Stimulated activated CD8-positive, alpha-beta memory T cell treated with anti-CD3 and anti-CD28 coated beads, Interleukin-4, amount 100 ng/mL, for 1 hour (primary cell): ENCODE measurements at regions not wholly inside any gene's neighbourhood (a gene's known extent, or its start where the extent isn't known, plus 50 kb on each side); places are given as distances from the start of the nearest gene placed in this dataset.

Experiments used
- DNase-seq, 2 donors: peaks; one replicate each; pipeline ENCODE4 v3.0.0-alpha.2; 2020; ENCODE audit warnings: low read depth in 2 of 2, low spot score in 1 of 2

- DNase-seq, result no peak
Measured at GRCh38 chr15:72966641-72967040, 85.6 kb upstream of the NEO1 start.

GRCh38 chr15:72965671-72966070 is 86.6 kb upstream of the NEO1 start:
- no peak for DNase-seq

- no peak for DNase-seq
Measured at GRCh38 chr15:72964542-72964941, 87.7 kb upstream of the NEO1 start.

DNA sequence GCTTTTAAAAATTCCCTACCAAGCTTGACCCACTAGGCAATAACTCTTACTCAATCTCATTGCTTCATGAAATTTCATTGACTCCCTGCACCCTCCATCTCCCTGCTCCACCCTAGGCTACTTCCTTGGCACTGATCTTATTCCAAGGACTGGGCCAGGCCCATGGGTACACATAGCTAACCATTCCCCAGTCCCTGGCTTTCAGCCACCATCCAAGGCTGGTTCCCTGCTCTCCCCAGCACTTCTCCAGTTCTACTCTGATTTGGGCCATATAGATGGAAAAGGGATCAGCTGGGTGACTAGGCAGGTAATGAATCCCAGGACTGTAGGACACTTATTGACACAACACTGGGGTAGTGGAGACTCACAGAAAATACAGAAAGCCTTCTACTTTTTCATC is 88.1 kb upstream of the NEO1 start:
- DNase-seq, result no peak

DNA sequence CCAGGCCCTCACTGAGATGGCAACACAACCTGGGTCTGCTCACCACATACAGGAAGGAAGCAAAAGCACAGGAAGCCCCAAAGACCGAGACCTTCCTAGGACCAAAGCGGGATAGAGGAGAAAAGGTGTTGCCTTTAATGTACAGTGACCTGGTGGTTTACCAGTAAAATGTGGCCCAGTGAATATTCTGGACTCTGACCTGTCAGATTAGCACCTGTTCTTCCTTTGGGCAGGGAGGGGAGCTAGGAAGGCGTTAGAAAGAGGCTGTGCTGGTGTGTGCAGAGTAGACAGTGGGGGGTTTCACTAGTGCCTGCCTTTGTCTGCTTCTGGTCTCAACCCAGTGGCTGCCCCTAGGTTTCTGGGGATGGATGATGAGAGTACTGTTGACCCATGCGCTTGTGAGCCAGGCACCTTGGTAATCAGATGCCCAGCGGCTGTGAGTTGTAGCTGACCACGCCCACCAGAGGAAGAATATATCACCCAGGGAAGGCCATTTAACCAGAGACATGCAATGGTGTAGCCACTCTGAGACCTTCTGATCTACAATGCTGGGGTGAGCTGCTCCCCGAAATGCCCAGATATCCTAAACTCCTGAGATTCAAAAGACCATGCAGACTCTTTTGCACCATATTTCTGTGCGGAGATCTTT is 90.1 kb upstream of the NEO1 start:
- DNase-seq, result no peak

- no peak for DNase-seq
Measured at GRCh38 chr15:72961346-72961745, 90.9 kb upstream of the NEO1 start.

DNA sequence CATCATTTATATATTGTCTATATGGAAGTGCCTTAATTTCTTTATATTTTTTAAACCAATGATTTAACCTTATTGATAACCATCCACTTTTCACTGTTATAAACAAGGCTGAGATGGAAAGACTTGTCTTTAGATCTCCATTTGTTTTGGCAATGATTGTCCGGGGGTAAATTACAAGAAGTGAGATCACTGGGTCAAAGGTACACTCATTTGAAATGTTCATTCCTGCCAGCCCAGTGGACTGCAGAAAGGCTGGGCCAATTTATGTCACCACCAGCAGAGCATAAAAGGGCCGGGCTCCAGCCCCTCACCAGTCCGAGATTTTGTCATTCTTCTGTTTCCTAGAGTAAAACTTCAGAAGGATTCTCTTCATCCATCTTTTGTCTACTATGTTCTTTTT is 93.6 kb upstream of the NEO1 start:
- DNase-seq, result no peak

- no peak for DNase-seq
Measured at GRCh38 chr15:72953306-72953705, 99.0 kb upstream of the NEO1 start.

DNA sequence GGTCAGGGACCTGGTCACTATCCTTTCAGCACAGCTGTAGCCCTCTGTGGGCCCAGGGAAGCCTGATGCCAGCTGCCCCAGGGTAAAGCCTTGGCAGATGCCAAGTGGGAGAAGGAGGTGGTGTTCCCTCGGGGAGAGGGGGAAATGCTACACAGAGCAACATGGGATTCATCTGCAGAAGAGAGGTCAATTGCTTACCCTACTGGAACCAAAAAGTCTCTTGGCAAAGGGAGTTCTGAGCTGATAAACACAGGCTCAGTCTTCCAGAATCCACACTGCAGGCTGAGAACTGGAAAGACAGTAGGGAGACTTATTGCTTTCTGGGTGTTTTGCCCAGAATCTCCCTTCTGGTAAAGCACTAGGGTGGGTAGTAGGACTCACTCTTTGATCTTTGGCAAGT is 100.1 kb upstream of the NEO1 start:
- DNase-seq, result no peak

DNA sequence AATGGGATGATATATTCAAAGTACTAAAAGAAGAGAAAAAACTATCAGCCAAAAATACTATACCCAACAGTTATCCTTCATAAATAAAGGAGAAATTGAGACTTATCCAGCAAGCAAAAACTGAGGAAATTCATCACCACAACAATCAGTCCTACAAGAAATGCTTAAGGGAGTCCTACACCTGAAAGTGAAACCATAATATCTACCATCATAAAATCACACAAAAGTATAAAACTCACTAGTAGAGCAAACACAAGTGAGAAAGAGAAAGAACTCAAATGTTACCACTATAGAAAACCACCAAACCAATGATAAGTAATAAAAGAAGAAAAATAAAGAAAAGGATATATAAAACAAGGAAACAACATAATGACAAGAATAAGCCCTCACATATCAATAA is 103.6 kb upstream of the NEO1 start:
- no peak for DNase-seq

- DNase-seq, result no peak
Measured at GRCh38 chr15:72947709-72948108, 104.6 kb upstream of the NEO1 start.

DNA sequence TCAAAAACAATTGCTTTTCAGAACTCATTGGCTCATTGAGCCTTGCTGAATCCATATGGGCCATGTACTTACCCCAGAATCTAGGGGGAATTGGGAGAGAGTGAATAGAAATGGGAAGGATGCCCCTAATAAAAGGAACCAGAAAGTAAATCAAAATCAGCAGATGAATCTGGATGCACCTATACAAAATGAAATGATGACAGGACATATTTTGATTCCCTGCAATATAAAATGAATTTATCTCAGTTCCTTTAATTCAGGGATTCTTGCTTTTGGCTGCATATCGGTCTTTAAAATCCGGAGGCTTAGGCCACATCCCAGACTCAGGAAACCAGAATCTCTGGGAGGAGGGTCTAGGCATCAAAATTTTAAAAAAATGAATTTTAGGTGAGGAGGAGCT is 107.7 kb upstream of the NEO1 start:
- DNase-seq, result no peak

- no peak for DNase-seq
Measured at GRCh38 chr15:72940229-72940622, 112.0 kb upstream of the NEO1 start.

DNA sequence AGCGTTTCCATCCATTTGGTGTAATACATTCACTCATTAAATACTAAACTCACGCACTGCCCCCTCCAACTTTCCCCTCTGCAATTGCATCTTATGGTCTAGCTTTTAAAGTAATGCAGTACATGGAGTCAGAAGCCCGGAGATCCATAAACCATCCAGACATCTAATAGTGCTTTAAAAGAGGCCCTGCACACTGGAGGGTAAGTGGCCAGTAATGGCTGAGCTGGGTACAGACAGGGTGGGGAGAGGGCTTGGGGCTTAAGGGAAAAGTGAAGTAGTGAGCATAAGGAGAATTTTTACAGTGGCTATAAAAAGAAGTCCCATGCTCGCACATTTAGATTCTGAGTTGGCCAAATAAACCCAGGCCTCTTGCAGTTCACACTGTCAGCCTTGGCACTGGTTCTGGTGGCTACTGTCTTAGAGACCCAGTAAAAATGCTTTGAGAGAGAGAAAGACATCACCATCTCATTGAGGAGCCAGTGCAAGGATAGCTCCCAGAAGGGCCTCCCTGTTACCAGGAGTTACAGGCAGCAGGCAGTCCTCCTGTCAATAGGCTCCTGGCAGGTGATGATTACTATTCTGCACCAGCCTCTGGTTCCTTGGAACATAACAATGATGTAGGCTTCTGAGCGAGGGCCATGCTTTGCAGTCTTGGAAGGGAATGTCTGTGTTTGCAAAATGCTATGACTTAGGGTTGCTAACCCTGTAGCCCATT is 112.6 kb upstream of the NEO1 start:
- DNase-seq, result no peak

- no peak for DNase-seq
Measured at GRCh38 chr15:72936691-72937679, 115.3 kb upstream of the NEO1 start.

DNA sequence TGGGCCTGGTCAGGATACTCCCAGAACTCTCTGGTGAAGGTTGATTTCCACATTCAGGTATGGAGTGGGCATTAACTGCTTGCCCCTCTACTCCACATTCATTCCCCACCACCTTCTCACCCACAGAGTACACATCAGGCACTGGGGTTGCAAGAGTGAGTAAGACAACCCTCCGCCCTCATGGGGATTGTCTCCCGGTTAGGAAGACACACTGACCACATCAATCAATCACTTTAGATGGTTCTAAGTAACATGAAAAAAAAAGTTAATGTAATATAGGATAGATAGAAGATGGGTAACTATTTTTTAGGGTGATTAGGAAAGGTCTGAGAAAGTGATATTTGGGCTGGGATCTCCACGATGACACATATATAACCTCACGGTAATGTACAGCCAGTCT is 116.0 kb upstream of the NEO1 start:
- no peak for DNase-seq

DNA sequence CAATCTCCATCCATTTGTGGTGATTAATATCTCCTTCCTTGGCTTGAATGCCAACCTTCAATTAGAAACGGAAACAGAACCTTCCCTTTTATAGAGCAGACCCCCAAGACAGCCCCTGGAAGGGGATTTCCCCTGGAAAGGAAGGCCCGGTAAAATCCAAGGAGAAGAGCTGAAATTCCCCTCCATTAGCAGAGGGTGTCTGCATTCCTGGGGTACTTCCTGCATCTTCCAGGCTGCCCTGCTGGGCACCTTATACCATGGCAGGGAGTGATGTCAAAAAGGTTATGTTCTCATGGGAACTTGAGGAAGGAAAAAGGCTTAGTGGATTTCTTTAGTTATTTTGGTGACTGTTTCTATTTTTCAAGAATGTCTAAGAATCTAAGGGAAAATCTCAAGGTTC is 116.7 kb upstream of the NEO1 start:
- no peak for DNase-seq

GRCh38 chr15:72934921-72935320 is 117.3 kb upstream of the NEO1 start:
- DNase-seq, result no peak

DNA sequence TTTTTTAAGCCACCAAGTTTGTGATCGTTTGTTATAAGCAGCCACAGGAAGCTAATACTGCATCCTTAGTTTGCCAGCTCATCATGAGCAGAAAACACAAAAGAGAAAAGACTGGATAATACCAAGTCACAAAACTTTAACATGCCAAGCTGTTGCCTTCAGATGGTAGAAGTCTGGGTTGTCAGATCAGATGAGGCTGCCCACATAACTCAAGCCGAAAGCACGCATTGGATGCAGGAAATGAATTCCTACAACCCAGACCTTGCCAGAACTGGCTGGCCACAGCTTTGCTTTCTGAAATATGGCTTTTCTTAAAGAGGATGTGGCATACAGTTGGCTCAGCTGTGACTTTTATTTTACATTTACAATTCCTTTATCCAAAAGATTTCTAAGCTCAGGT is 118.3 kb upstream of the NEO1 start:
- DNase-seq, result no peak

DNA sequence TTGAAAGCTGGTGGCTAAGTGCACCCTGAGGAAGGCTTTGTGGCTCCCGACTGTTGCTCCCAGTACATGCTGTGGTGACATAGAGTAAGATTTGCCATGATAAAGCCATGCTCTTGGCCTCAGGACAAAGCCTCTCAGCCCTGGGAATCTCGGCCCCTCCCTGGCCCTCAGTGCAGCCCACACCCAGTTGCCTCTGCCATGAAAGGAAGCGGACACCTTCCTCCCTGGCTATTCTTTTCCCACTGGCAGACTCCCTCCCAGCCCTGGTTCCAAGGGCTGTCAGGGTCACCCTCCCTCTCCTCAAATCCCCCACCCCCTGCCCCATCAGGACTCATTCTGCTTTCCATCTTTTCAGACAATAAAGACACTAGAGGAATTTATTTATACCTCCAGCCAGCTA is 119.8 kb upstream of the NEO1 start:
- no peak for DNase-seq

DNA sequence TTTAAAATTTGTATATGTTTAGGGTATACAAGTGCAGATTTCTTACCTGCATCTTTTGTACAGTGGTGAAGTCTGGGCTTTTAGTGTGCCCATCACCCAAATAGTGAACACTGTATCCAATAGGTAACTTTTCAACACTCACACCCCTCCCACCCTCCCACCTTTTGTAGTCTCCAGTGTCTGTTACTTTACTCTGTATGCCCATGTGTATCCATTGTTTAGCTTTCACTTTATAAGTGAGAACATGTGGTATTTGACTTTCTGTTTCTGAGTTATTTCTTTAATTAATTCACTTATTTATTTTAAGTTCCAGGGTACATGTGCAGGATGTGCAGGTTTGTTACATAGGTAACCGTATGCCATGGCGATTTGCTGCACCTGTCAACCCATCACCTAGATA is 124.8 kb upstream of the NEO1 start:
- no peak for DNase-seq

- DNase-seq, result no peak
Measured at GRCh38 chr15:72925661-72926060, 126.6 kb upstream of the NEO1 start.
